ENCODE measurements at regions not wholly inside any gene's neighbourhood (a gene's known extent, or its start where the extent isn't known, plus 50 kb on each side); places are given as distances from the start of the nearest gene placed in this dataset.

DNA sequence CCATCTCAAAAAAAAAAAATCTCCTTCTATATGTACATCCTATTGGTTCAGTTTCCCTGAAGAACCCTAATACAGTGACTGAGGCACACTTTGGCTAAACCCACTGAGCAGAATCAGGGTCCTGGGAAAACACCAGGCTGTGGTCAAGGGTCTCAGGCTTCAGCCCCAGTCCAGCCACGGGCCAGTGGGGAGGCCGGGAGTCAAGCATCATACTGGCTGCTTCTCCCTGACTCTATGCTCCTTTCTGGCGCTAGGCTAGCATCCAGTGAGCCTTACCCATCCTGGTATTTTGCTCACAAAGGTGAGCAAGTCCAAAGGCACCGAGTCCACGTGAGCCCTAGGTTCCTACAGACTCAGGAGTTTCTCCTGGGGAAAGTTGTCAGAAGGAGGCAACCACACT is 752.5 kb downstream of the BRD1 start:
- no peak overlapping the region for H3K27ac Mint-ChIP-seq
- no peaks in the 10 kb centered on the region for H4K20me1 ChIP-seq (ENCODE audit: control insufficient read depth, insufficient read depth, low read length, poor library complexity, severe bottlenecking)
- ChIA-PET CTCF (no interaction called here), POLR2A (no interaction called here)
- no peak overlapping the region for H3K9ac ChIP-seq (ENCODE audit: low read length)
- H3K9me3 Mint-ChIP-seq (ENCODE audit: insufficient read depth): no peaks in the 10 kb centered on the region
- H3K4me1 ChIP-seq (ENCODE audit: control insufficient read depth in 2 of 2, insufficient read depth in 2 of 2, low read length in 2 of 2): no peaks in the 10 kb centered on the region
- WGBS (ENCODE audit: insufficient coverage): 79% methylated on average over 5 of the region's 5 CpGs
- H3K27me3 ChIP-seq (replicated peaks in 1 of 4; ENCODE audit: control extremely low read depth in 1 of 4, control insufficient read depth in 3 of 4, insufficient read depth in 4 of 4, low read length in 3 of 4): no peaks in the 10 kb centered on the region
- no peaks in the 10 kb centered on the region for H3K4me1 Mint-ChIP-seq
- H3K9me3 ChIP-seq (ENCODE audit: control extremely low read depth in 1 of 3, control insufficient read depth in 2 of 3, insufficient read depth in 1 of 3, low read length in 2 of 3): peaks cover 0 to 3% (median 0%) of the 10 kb centered on the region in 3 donors
- H3K27ac ChIP-seq (ENCODE audit: low read length in 2 of 2): no peak overlapping the region
- no peak overlapping the region for H3K4me3 Mint-ChIP-seq
- no peak overlapping the region for H3K4me2 ChIP-seq (replicated peaks; ENCODE audit: low read depth, low read length, poor library complexity, severe bottlenecking)
- TF ChIP-seq EZH2 (IDR thresholded peaks at IDR 0.05; ENCODE audit: borderline replicate concordance, insufficient read depth, low read depth, low read length, poor library complexity, severe bottlenecking): no peak
- no peak for TF ChIP-seq CTCF (IDR thresholded peaks at IDR 0.05)
- DNase-seq: no peak
- no peaks in the 10 kb centered on the region for H3K27me3 Mint-ChIP-seq
- intact Hi-C loops (cut with micrococcal nuclease): no loop called here
- no peak overlapping the region for H3K4me3 ChIP-seq (ENCODE audit: control extremely low read depth in 1 of 5, extremely low read depth in 1 of 5, insufficient read depth in 1 of 5, low read depth in 2 of 5, low read length in 4 of 5)
- no peaks in the 10 kb centered on the region for H3K36me3 ChIP-seq (replicated peaks in 1 of 2; ENCODE audit: control extremely low read depth in 1 of 2, control insufficient read depth in 1 of 2, extremely low read depth in 1 of 2, insufficient read depth in 2 of 2, low read length in 1 of 2)
- ATAC-seq (ENCODE audit: low read depth): no peak
- H2AFZ ChIP-seq (ENCODE audit: insufficient read depth, low read depth, low read length, poor library complexity, severe bottlenecking): no peak overlapping the region
- H3K79me2 ChIP-seq (ENCODE audit: control insufficient read depth, insufficient read depth, low read length): no peaks in the 10 kb centered on the region

GRCh38 chr22:49073873-49074417 is 753.7 kb downstream of the BRD1 start:
- no peak overlapping the region for H3K4me3 Mint-ChIP-seq
- H3K27me3 Mint-ChIP-seq: no peaks in the 10 kb centered on the region

More at GRCh38 chr22:49073873-49074417, 753.7 kb downstream of the BRD1 start:
- Mint-ChIP-seq H3K9me3 (ENCODE audit: insufficient read depth) (no peaks in the 10 kb centered on the region), H3K4me1 (no peaks in the 10 kb centered on the region), H3K27ac (no peak overlapping the region)
- Histone ChIP-seq H3K9me3 (ENCODE audit: control extremely low read depth in 1 of 3, control insufficient read depth in 2 of 3, insufficient read depth in 1 of 3, low read length in 2 of 3) (peaks cover 0 to 3% (median 0%) of the 10 kb centered on the region in 3 donors), H3K9ac (ENCODE audit: low read length) (no peak overlapping the region), H3K4me1 (ENCODE audit: control insufficient read depth in 2 of 2, insufficient read depth in 2 of 2, low read length in 2 of 2) (no peaks in the 10 kb centered on the region), H2AFZ (ENCODE audit: insufficient read depth, low read depth, low read length, poor library complexity, severe bottlenecking) (no peak overlapping the region), H3K27me3 (replicated peaks in 1 of 4; ENCODE audit: control extremely low read depth in 1 of 4, control insufficient read depth in 3 of 4, insufficient read depth in 4 of 4, low read length in 3 of 4) (no peaks in the 10 kb centered on the region), H3K4me3 (ENCODE audit: control extremely low read depth in 1 of 5, extremely low read depth in 1 of 5, insufficient read depth in 1 of 5, low read depth in 2 of 5, low read length in 4 of 5) (no peak overlapping the region), H4K20me1 (ENCODE audit: control insufficient read depth, insufficient read depth, low read length, poor library complexity, severe bottlenecking) (no peaks in the 10 kb centered on the region), H3K4me2 (replicated peaks; ENCODE audit: low read depth, low read length, poor library complexity, severe bottlenecking) (no peak overlapping the region), H3K36me3 (replicated peaks in 1 of 2; ENCODE audit: control extremely low read depth in 1 of 2, control insufficient read depth in 1 of 2, extremely low read depth in 1 of 2, insufficient read depth in 2 of 2, low read length in 1 of 2) (no peaks in the 10 kb centered on the region), H3K79me2 (ENCODE audit: control insufficient read depth, insufficient read depth, low read length) (no peaks in the 10 kb centered on the region), H3K27ac (ENCODE audit: low read length in 2 of 2) (no peak overlapping the region)
- ATAC-seq (ENCODE audit: low read depth) (no peak), DNase-seq (no peak)
- ChIA-PET CTCF (no interaction called here), POLR2A (no interaction called here)
- no peak for TF ChIP-seq CTCF (IDR thresholded peaks at IDR 0.05)
- TF ChIP-seq EZH2 (IDR thresholded peaks at IDR 0.05; ENCODE audit: borderline replicate concordance, insufficient read depth, low read depth, low read length, poor library complexity, severe bottlenecking): no peak
- intact Hi-C loops (cut with micrococcal nuclease): no loop called here
- 92% methylated on average over 6 of the region's 6 CpGs for WGBS (ENCODE audit: insufficient coverage)
